ENCODE measurements at regions not wholly inside any gene's neighbourhood (a gene's known extent, or its start where the extent isn't known, plus 50 kb on each side); places are given as distances from the start of the nearest gene placed in this dataset.

GRCh38 chr7:115701141-115701540 is 329.4 kb downstream of the TFEC start:
- H3K4me3 ChIP-seq (ENCODE audit: low read depth, low read length), result no peak overlapping the region
- no peak for DNase-seq (ENCODE audit: low read depth)
- TF ChIP-seq, protein P1, sequence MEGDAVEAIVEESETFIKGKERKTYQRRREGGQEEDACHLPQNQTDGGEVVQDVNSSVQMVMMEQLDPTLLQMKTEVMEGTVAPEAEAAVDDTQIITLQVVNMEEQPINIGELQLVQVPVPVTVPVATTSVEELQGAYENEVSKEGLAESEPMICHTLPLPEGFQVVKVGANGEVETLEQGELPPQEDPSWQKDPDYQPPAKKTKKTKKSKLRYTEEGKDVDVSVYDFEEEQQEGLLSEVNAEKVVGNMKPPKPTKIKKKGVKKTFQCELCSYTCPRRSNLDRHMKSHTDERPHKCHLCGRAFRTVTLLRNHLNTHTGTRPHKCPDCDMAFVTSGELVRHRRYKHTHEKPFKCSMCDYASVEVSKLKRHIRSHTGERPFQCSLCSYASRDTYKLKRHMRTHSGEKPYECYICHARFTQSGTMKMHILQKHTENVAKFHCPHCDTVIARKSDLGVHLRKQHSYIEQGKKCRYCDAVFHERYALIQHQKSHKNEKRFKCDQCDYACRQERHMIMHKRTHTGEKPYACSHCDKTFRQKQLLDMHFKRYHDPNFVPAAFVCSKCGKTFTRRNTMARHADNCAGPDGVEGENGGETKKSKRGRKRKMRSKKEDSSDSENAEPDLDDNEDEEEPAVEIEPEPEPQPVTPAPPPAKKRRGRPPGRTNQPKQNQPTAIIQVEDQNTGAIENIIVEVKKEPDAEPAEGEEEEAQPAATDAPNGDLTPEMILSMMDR (conservative IDR thresholded peaks at IDR 0.05; ENCODE audit: low read depth, low read length), result no peak

- DNase-seq (ENCODE audit: low read depth), result no peak
- TF ChIP-seq, protein P1 (conservative IDR thresholded peaks at IDR 0.05; ENCODE audit: low read depth, low read length), result no peak
- H3K4me3 ChIP-seq (ENCODE audit: low read depth, low read length), result no peak overlapping the region
Measured at GRCh38 chr7:115694424-115694823, 336.1 kb downstream of the TFEC start.

- H3K4me3 ChIP-seq (ENCODE audit: low read depth, low read length), result no peak overlapping the region
- DNase-seq (ENCODE audit: low read depth), result no peak
- TF ChIP-seq, protein P1 (conservative IDR thresholded peaks at IDR 0.05; ENCODE audit: low read depth, low read length), result no peak
Measured at GRCh38 chr7:115693779-115694178, 336.8 kb downstream of the TFEC start.

GRCh38 chr7:115689941-115690340 is 340.6 kb downstream of the TFEC start:
- TF ChIP-seq, protein P1 (conservative IDR thresholded peaks at IDR 0.05; ENCODE audit: low read depth, low read length), result no peak
- DNase-seq (ENCODE audit: low read depth), result peak; percentile 47
- no peak overlapping the region for H3K4me3 ChIP-seq (ENCODE audit: low read depth, low read length)

DNA sequence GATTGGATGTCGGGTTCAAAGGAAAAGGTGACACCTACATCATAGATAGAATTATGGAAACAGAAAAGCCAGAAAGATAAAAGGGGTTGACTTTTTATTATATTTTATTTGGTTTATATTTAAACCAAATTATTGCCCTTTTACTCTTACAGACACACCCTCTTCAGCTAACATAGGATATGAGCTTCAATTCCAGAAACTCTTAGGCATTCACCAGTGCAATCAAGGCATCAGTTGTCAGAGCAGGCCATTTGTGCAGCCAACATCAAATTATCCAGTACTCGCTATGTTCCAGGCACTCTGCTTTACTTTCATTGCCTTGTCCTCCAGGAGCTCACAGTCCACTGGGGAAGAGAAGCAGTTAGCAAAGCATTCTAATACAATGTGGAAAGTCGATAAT is 347.5 kb downstream of the TFEC start:
- no peak for DNase-seq (ENCODE audit: low read depth)
- H3K4me3 ChIP-seq (ENCODE audit: low read depth, low read length), result no peak overlapping the region
- TF ChIP-seq, protein P1 (conservative IDR thresholded peaks at IDR 0.05; ENCODE audit: low read depth, low read length), result no peak

DNA sequence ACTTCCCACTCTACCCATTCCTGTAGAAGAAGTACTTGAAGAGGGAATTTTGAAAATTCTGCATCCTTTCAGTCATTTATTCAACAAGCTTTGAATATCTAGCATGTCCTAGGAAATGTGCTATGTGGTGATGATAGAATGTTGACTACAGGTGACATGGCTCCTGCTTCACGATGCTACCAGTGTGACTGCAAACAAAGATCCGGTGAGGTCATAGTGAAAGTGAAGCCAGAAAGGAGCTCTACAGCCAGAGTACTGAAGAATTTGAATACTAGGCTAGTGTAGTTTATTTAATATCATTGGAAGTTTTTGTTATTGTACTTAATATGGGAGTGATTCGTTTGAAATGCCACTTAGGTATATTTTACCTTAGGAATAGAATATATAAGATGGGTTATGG is 348.1 kb downstream of the TFEC start:
- H3K4me3 ChIP-seq (ENCODE audit: low read depth, low read length), result no peak overlapping the region
- DNase-seq (ENCODE audit: low read depth), result no peak
- TF ChIP-seq, protein P1 (conservative IDR thresholded peaks at IDR 0.05; ENCODE audit: low read depth, low read length), result no peak

GRCh38 chr7:115680921-115681320 is 349.6 kb downstream of the TFEC start:
- H3K4me3 ChIP-seq (ENCODE audit: low read depth, low read length), result no peak overlapping the region
- TF ChIP-seq, protein P1 (conservative IDR thresholded peaks at IDR 0.05; ENCODE audit: low read depth, low read length), result no peak
- no peak for DNase-seq (ENCODE audit: low read depth)

Data from choroid plexus epithelial cell (primary cell).